ENCODE measurements at regions not wholly inside any gene's neighbourhood (a gene's known extent, or its start where the extent isn't known, plus 50 kb on each side); places are given as distances from the start of the nearest gene placed in this dataset.

DNA sequence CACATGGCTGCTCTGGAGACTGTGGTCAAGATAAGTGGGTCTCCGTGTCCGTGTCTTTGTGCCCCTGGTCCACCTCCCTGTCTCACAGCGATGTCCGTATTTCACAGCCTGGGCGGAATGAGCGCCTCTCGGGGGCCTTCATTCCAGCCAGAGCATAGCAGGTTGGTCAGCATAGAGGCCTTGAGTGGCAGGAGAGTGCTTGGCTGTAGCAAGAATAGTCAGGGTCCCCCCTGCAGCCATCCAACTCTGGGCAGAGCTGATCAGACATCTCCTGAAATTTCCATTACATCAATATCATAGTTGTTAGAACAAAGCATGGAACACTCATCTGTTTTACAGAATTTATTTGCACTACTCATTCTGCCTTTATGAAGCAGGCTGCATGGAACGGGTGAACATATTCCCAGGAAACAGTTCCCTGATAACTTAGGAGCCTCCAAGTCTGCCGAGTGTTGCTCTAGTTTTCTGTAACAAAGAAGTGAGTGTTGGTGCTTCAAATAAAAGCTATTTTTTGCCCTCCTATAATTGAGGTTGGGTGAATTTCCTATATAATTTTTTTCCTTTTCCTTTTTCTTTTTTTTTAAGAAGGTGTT lies 255.3 kb downstream of the INHBA start:
- Histone ChIP-seq H3K18ac (ENCODE audit: insufficient read length, low read depth, low read length) (no peak overlapping the region), H2BK120ac (ENCODE audit: low read depth, low read length, poor library complexity, severe bottlenecking) (no peak overlapping the region), H4K91ac (ENCODE audit: insufficient read length, low read depth, low read length) (no peak overlapping the region), H3K23me2 (ENCODE audit: insufficient read length, low read depth, low read length, poor library complexity, severe bottlenecking) (no peaks in the 10 kb centered on the region), H3K9me3 (ENCODE audit: control insufficient read depth, low read depth, low read length) (no peaks in the 10 kb centered on the region), H4K20me1 (ENCODE audit: control insufficient read depth, insufficient read depth, insufficient read length) (no peaks in the 10 kb centered on the region), H2BK20ac (ENCODE audit: low read depth, low read length, poor library complexity, severe bottlenecking) (no peak overlapping the region), H3K4me1 (ENCODE audit: insufficient read depth, low read length) (no peaks in the 10 kb centered on the region), H2AFZ (ENCODE audit: low read length) (no peak overlapping the region), H3K56ac (ENCODE audit: insufficient read length, low read depth, low read length) (no peak overlapping the region), H2BK15ac (ENCODE audit: low read depth, low read length) (no peak overlapping the region), H3K79me2 (ENCODE audit: insufficient read depth, low read length) (no peaks in the 10 kb centered on the region), H2BK5ac (ENCODE audit: insufficient read length, low read length) (no peak overlapping the region), H2AK5ac (ENCODE audit: insufficient read length, low read length) (no peak overlapping the region), H3K9ac (ENCODE audit: extremely low read depth, insufficient read length, low read length) (no peak overlapping the region), H3K23ac (ENCODE audit: insufficient read length, low read depth, low read length) (no peak overlapping the region), H2BK12ac (ENCODE audit: insufficient read length, low read depth, low read length) (no peak overlapping the region), H3K27me3 (ENCODE audit: insufficient read depth, low read length) (no peaks in the 10 kb centered on the region), H4K5ac (ENCODE audit: insufficient read length, low read depth, low read length) (no peak overlapping the region), H3K14ac (ENCODE audit: insufficient read depth, low read length) (no peak overlapping the region), H3K4me2 (ENCODE audit: insufficient read depth, insufficient read length, low read length) (no peak overlapping the region), H3K79me1 (ENCODE audit: insufficient read depth, low read depth, low read length, poor library complexity, severe bottlenecking) (no peaks in the 10 kb centered on the region), H3T11ph (ENCODE audit: low read length) (no peak overlapping the region), H3K27ac (ENCODE audit: insufficient read length, low read depth, low read length) (no peak overlapping the region), H4K8ac (replicated peaks; ENCODE audit: insufficient read length, low read depth, low read length) (no peak overlapping the region), H3K4ac (ENCODE audit: low read depth, low read length) (no peak overlapping the region)
- H3K9me3 Mint-ChIP-seq, result no peaks in the 10 kb centered on the region
- no peak overlapping the region for H3K4me3 Mint-ChIP-seq
- peaks cover 18 to 24% of the 10 kb centered on the region in 2 experiments for H3K4me1 Mint-ChIP-seq
- no peaks in the 10 kb centered on the region for H3K36me3 Mint-ChIP-seq (ENCODE audit: insufficient read depth in 1 of 3, low read depth in 3 of 3)
- no CpG with 5 or more reads among the region's 9 CpGs for WGBS (ENCODE audit: extremely low coverage, insufficient read length, low lambda C conversion rate)
- DNase-seq, result no peak
- TF ChIP-seq, protein P1, sequence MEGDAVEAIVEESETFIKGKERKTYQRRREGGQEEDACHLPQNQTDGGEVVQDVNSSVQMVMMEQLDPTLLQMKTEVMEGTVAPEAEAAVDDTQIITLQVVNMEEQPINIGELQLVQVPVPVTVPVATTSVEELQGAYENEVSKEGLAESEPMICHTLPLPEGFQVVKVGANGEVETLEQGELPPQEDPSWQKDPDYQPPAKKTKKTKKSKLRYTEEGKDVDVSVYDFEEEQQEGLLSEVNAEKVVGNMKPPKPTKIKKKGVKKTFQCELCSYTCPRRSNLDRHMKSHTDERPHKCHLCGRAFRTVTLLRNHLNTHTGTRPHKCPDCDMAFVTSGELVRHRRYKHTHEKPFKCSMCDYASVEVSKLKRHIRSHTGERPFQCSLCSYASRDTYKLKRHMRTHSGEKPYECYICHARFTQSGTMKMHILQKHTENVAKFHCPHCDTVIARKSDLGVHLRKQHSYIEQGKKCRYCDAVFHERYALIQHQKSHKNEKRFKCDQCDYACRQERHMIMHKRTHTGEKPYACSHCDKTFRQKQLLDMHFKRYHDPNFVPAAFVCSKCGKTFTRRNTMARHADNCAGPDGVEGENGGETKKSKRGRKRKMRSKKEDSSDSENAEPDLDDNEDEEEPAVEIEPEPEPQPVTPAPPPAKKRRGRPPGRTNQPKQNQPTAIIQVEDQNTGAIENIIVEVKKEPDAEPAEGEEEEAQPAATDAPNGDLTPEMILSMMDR (conservative IDR thresholded peaks at IDR 0.05), result no peak
- no peak overlapping the region for H3K27ac Mint-ChIP-seq
- no peaks in the 10 kb centered on the region; the same call in 1 of the 2 replicates for H3K27me3 Mint-ChIP-seq (ENCODE audit: low read depth)

Measured in H9 (cell line).